IMR-90 (cell line): ENCODE measurements at regions not wholly inside any gene's neighbourhood (a gene's known extent, or its start where the extent isn't known, plus 50 kb on each side); places are given as distances from the start of the nearest gene placed in this dataset.
A peak's percentile ranks its signal among the peaks of the same experiment; 100 is the strongest.

Experiments
- ATAC-seq: fragments of 200-7000 bp; cut with Tn5 transposase; 2 replicates; pipeline ENCODE4 v1.9.1; 2020; ENCODE audit warnings: low read depth, mild to moderate bottlenecking, moderate library complexity
- BruUV-seq: library from RNA; stranded (reverse); fragments of 400-500 nt; replicated peaks from 2 replicates; lab custom pipeline; 2021; lab: Mats Ljungman, UMichigan
- CTCF ChIA-PET: fragments of 300-600 bp; formaldehyde crosslinking; extraction: SDS; loops from one replicate; lab custom pipeline; 2021; ENCODE audit warnings: antibody characterized with exemption; lab: Yijun Ruan, JAX
- POLR2A ChIA-PET: fragments of 300-600 bp; sonication (Branson Sonifier 250); formaldehyde crosslinking; loops from one replicate; lab custom pipeline; 2022; ENCODE audit warnings: antibody characterized with exemption; ENCODE audit not compliant: unreplicated experiment; lab: Charles Lee
- DNase-seq: peaks from one replicate; pipeline ENCODE4 v3.0.0; 2013
- H2AFZ ChIP-seq: replicated peaks from 2 replicates; pipeline ENCODE3; 2013; ENCODE audit warnings: low read length, mild to moderate bottlenecking; ENCODE audit not compliant: poor library complexity
- H2AK5ac ChIP-seq: 2 replicates; pipeline ENCODE4 v1.6.1; 2013; ENCODE audit warnings: low read depth, low read length, inconsistent platforms
- H2AK9ac ChIP-seq: replicated peaks from 2 replicates; pipeline ENCODE3; 2013; ENCODE audit warnings: mild to moderate bottlenecking, low read depth, low read length, moderate library complexity; ENCODE audit not compliant: poor library complexity
- H2BK120ac ChIP-seq: 2 replicates; pipeline ENCODE4 v1.6.1; 2013; ENCODE audit warnings: low read depth, low read length, inconsistent platforms
- H2BK15ac ChIP-seq: 3 replicates; pipeline ENCODE4 v1.6.1; 2013; ENCODE audit warnings: low read depth, low read length, inconsistent platforms
- H2BK20ac ChIP-seq: 2 replicates; pipeline ENCODE4 v1.6.1; 2013; ENCODE audit warnings: low read depth, mild to moderate bottlenecking, inconsistent platforms, low read length, moderate library complexity
- H2BK5ac ChIP-seq: 2 replicates; pipeline ENCODE4 v1.6.1; 2013; ENCODE audit warnings: mild to moderate bottlenecking, low read depth, low read length, inconsistent platforms; ENCODE audit not compliant: poor library complexity, severe bottlenecking
- H3K14ac ChIP-seq: replicated peaks from 2 replicates; pipeline ENCODE4 v1.6.1; 2013; ENCODE audit warnings: low read depth, low read length, inconsistent platforms
- H3K18ac ChIP-seq: 2 replicates; pipeline ENCODE4 v1.6.1; 2013; ENCODE audit warnings: low read depth, low read length, control low read depth
- H3K23ac ChIP-seq: 2 replicates; pipeline ENCODE4 v1.6.1; 2013; ENCODE audit warnings: low read depth, low read length, inconsistent platforms
- H3K27ac ChIP-seq: 2 replicates; pipeline ENCODE4 v1.5.1; 2013; ENCODE audit warnings: mild to moderate bottlenecking, control low read depth, low read length; ENCODE audit not compliant: insufficient read depth
- H3K27me3 ChIP-seq: 2 replicates; pipeline ENCODE4 v1.6.1; 2013; ENCODE audit warnings: low read length; ENCODE audit not compliant: control insufficient read depth, insufficient read depth
- H3K36me3 ChIP-seq: 2 replicates; pipeline ENCODE4 v1.6.1; 2013; ENCODE audit warnings: low read length, mixed read lengths; ENCODE audit not compliant: control insufficient read depth, insufficient read depth
- H3K4ac ChIP-seq: 2 replicates; pipeline ENCODE4 v1.6.1; 2013; ENCODE audit warnings: low read depth, low read length, inconsistent platforms
- H3K4me1 ChIP-seq: 2 replicates; pipeline ENCODE4 v1.6.1; 2013; ENCODE audit warnings: low read length, mixed read lengths; ENCODE audit not compliant: control insufficient read depth, insufficient read depth
- H3K4me2 ChIP-seq: 2 replicates; pipeline ENCODE4 v1.6.1; 2013; ENCODE audit warnings: low read depth, mild to moderate bottlenecking, control low read depth, low read length, moderate library complexity
- H3K4me3 ChIP-seq: 2 replicates; pipeline ENCODE4 v1.5.1; 2013; ENCODE audit warnings: low read depth, mild to moderate bottlenecking, control low read depth, low read length, moderate library complexity; ENCODE audit not compliant: insufficient read depth
- H3K56ac ChIP-seq: 2 replicates; pipeline ENCODE4 v1.6.1; 2013; ENCODE audit warnings: low read length, inconsistent platforms; ENCODE audit not compliant: insufficient read depth; ENCODE audit errors: extremely low read depth
- H3K79me1 ChIP-seq, 2 experiments: 2 replicates each; pipeline ENCODE4 v1.6.1; 2013; ENCODE audit warnings: low read length in 2 of 2, inconsistent platforms in 1 of 2, low read depth in 1 of 2
- H3K9ac ChIP-seq: 2 replicates; pipeline ENCODE4 v1.6.1; 2013; ENCODE audit warnings: low read depth, low read length, control low read depth
- H3K9me1 ChIP-seq: 2 replicates; pipeline ENCODE4 v1.6.1; 2013; ENCODE audit warnings: low read length, inconsistent platforms; ENCODE audit not compliant: insufficient read depth
- H3K9me3 ChIP-seq: 2 replicates; pipeline ENCODE4 v1.6.1; 2013; ENCODE audit warnings: low read length; ENCODE audit not compliant: control insufficient read depth, insufficient read depth
- H4K20me1 ChIP-seq: 2 replicates; pipeline ENCODE4 v1.6.1; 2013; ENCODE audit warnings: low read length, inconsistent platforms; ENCODE audit not compliant: insufficient read depth
- H4K5ac ChIP-seq: 2 replicates; pipeline ENCODE4 v1.6.1; 2013; ENCODE audit warnings: mild to moderate bottlenecking, low read depth, low read length, control low read depth
- H4K8ac ChIP-seq, 2 experiments: 2 replicates each; pipeline ENCODE4 v1.6.1; 2013; ENCODE audit warnings: low read depth in 2 of 2, low read length in 2 of 2, control low read depth in 1 of 2, inconsistent platforms in 1 of 2
- H4K91ac ChIP-seq: 2 replicates; pipeline ENCODE4 v1.6.1; 2013; ENCODE audit warnings: low read depth, low read length, inconsistent platforms; ENCODE audit not compliant: insufficient read depth
- MAFK ChIP-seq: IDR thresholded peaks from 2 replicates; pipeline ENCODE4 v1.6.1; 2012; ENCODE audit warnings: low read depth, low read length, improper control_type of control experiment
- MXI1 ChIP-seq: IDR thresholded peaks from 2 replicates; pipeline ENCODE4 v1.6.1; 2012; ENCODE audit warnings: low read depth, mild to moderate bottlenecking, low read length, moderate library complexity, borderline replicate concordance
- WGBS, 2 experiments: methylation state at CpG; one replicate each; pipeline versions ENCODE4 v1.1.5 to v1.1.7; 2013; ENCODE audit warnings: missing lambda C conversion rate in 2 of 2; ENCODE audit not compliant: insufficient read length in 1 of 2; ENCODE audit errors: extremely low coverage in 2 of 2; 5-methylcytosine and 5-hydroxymethylcytosine counted together
- dilution Hi-C: fragments of 300-500 bp; cut with HindIII; formaldehyde crosslinking; loops from one replicate; pipeline ENCODE4 v1.14.3; 2018; ENCODE audit warnings: low sequenced_read_pairs; ENCODE audit not compliant: unreplicated experiment
- in situ Hi-C: fragments of 300-500 bp; cut with MboI; formaldehyde crosslinking; loops from 3 replicates; pipeline ENCODE4 v1.14.3; 2019; ENCODE audit warnings: low sequenced_read_pairs, inconsistent platforms, mixed read lengths
- intact Hi-C: fragments of 100-400 bp; cut with micrococcal nuclease; formaldehyde crosslinking; loops from 2 replicates; pipeline ENCODE4 v1.10.0; 2022

DNA sequence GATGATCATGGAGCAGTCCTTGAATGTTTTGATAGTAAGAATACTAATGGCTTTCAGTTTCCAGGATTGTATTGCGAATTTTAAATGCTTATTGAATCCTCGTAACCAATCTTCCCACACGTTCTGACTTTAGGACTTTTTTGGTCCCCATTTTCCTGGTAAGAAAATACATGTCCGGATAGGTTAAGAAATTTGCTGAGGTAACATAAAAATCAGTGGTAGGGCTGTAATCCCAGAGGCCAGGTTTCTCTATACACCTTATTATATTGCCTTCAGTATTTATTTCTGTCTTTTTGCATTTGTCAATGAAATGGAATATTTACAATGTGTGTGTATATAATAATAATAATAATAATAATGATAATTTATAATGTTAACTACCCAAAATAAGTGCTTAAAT lies 603.2 kb downstream of the TMEM182 start:
- Histone ChIP-seq H3K4ac (no peak overlapping the region), H2BK15ac (no peak overlapping the region), H3K9me1 (no peaks in the 10 kb centered on the region), H2BK20ac (no peak overlapping the region), H3K18ac (no peak overlapping the region), H2AK9ac (no peak overlapping the region), H4K8ac (no peak overlapping the region), H3K27ac (no peak overlapping the region), H3K4me3 (no peak overlapping the region), H4K91ac (no peak overlapping the region), H2AFZ (no peak overlapping the region), H3K27me3 (no peaks in the 10 kb centered on the region), H3K4me1 (no peaks in the 10 kb centered on the region), H3K36me3 (no peaks in the 10 kb centered on the region), H3K9ac (no peak overlapping the region), H2AK5ac (no peak overlapping the region), H4K20me1 (no peaks in the 10 kb centered on the region), H3K14ac (no peak overlapping the region), H3K9me3 (peaks cover 2% of the 10 kb centered on the region; the same call in 1 of the 2 replicates), H4K5ac (no peak overlapping the region), H3K56ac (no peak overlapping the region), H3K23ac (no peak overlapping the region), H2BK5ac (no peak overlapping the region), H2BK120ac (no peak overlapping the region), H3K4me2 (no peak overlapping the region), H3K79me1 (no peaks in the 10 kb centered on the region)
- TF ChIP-seq MXI1 = no peak
- TF ChIP-seq MAFK = peak; percentile 47; the same call in 1 of the 2 replicates
- in situ Hi-C loops = no loop called here
- no peak for ATAC-seq
- WGBS, 2 experiments = no CpG with 5 or more reads among the region's 4 CpGs
- DNase-seq = no peak
- dilution Hi-C loops = no loop called here
- no TSS peak for BruUV-seq
- intact Hi-C loops = no loop called here
- ChIA-PET POLR2A (no interaction called here), CTCF (no interaction called here)
